Osteoblast (primary cell): ENCODE measurements at regions not wholly inside any gene's neighbourhood (a gene's known extent, or its start where the extent isn't known, plus 50 kb on each side); places are given as distances from the start of the nearest gene placed in this dataset.

Experiments used
- DNase-seq: peaks from one replicate; pipeline ENCODE4 v3.0.0; 2011; ENCODE audit warnings: low spot score, mixed read lengths; ENCODE audit not compliant: insufficient read length; ENCODE audit errors: missing footprints
- H2AFZ ChIP-seq: 2 replicates; pipeline ENCODE4 v1.6.0; 2011; ENCODE audit warnings: mild to moderate bottlenecking, low read length
- H3K27ac ChIP-seq: 2 replicates; pipeline ENCODE4 v1.5.1; 2011; ENCODE audit warnings: mild to moderate bottlenecking, low read depth, low read length, moderate library complexity
- H3K27me3 ChIP-seq: 2 replicates; pipeline ENCODE4 v1.6.0; 2012; ENCODE audit warnings: mild to moderate bottlenecking, control low read depth, inconsistent platforms, low read length, moderate library complexity; ENCODE audit not compliant: insufficient read depth
- H3K36me3 ChIP-seq: 2 replicates; pipeline ENCODE4 v1.5.1; 2011; ENCODE audit warnings: mild to moderate bottlenecking, low read length, control low read depth, moderate library complexity; ENCODE audit not compliant: insufficient read depth
- H3K4me1 ChIP-seq: 2 replicates; pipeline ENCODE4 v1.5.1; 2011; ENCODE audit warnings: mild to moderate bottlenecking, low read length, control low read depth, moderate library complexity; ENCODE audit not compliant: insufficient read depth
- H3K4me2 ChIP-seq: 2 replicates; pipeline ENCODE4 v1.6.0; 2011; ENCODE audit warnings: mild to moderate bottlenecking, low read length; ENCODE audit not compliant: insufficient read depth
- H3K4me3 ChIP-seq: fragments of 200-600 bp; sonication (generic); 3 replicates; pipeline ENCODE4 v1.5.1; 2012; ENCODE audit warnings: mild to moderate bottlenecking, low read length, inconsistent platforms; ENCODE audit not compliant: insufficient read depth
- H3K79me2 ChIP-seq: 2 replicates; pipeline ENCODE4 v1.6.0; 2012; ENCODE audit warnings: mild to moderate bottlenecking, low read length, control low read depth, inconsistent platforms; ENCODE audit not compliant: insufficient read depth
- H3K9me3 ChIP-seq: 2 replicates; pipeline ENCODE4 v1.5.1; 2011; ENCODE audit warnings: low read depth, low read length, control low read depth
- H4K20me1 ChIP-seq: 2 replicates; pipeline ENCODE4 v1.6.0; 2012; ENCODE audit warnings: mild to moderate bottlenecking, low read length, control low read depth; ENCODE audit not compliant: insufficient read depth
- CTCF ChIP-seq: IDR thresholded peaks from 2 replicates; pipeline ENCODE4 v1.5.1; 2011; ENCODE audit warnings: mild to moderate bottlenecking, low read depth, low read length, moderate library complexity; ENCODE audit errors: extremely low read depth

- Histone ChIP-seq H4K20me1 (no peaks in the 10 kb centered on the region), H3K79me2 (no peaks in the 10 kb centered on the region)
Observed at GRCh38 chr15:24067733-24068501, 380.8 kb upstream of the NDN start.

GRCh38 chr15:24075420-24076089 is 388.4 kb upstream of the NDN start:
- H3K27ac ChIP-seq: no peak overlapping the region
- H3K4me3 ChIP-seq: no peak overlapping the region
- H3K36me3 ChIP-seq: no peaks in the 10 kb centered on the region
- no peaks in the 10 kb centered on the region for H3K79me2 ChIP-seq
- no peaks in the 10 kb centered on the region for H4K20me1 ChIP-seq
- H2AFZ ChIP-seq: no peak overlapping the region
- no peaks in the 10 kb centered on the region for H3K9me3 ChIP-seq
- no peak for TF ChIP-seq CTCF
- no peak overlapping the region for H3K4me2 ChIP-seq
- DNase-seq: no peak
- H3K27me3 ChIP-seq: no peaks in the 10 kb centered on the region
- no peaks in the 10 kb centered on the region for H3K4me1 ChIP-seq

More at GRCh38 chr15:24067733-24068501, 380.8 kb upstream of the NDN start:
- no peak for DNase-seq
- Histone ChIP-seq H3K27ac (no peak overlapping the region), H3K27me3 (no peaks in the 10 kb centered on the region), H3K4me1 (no peaks in the 10 kb centered on the region), H3K4me3 (no peak overlapping the region), H3K4me2 (no peak overlapping the region), H2AFZ (no peak overlapping the region), H3K9me3 (peaks cover 3% of the 10 kb centered on the region), H3K36me3 (no peaks in the 10 kb centered on the region)
- TF ChIP-seq CTCF: no peak

- H3K4me3 ChIP-seq: no peak overlapping the region
Observed at GRCh38 chr15:24076090-24076784, 389.1 kb upstream of the NDN start.

More at GRCh38 chr15:24076090-24076784, 389.1 kb upstream of the NDN start:
- Histone ChIP-seq H3K9me3 (no peaks in the 10 kb centered on the region), H3K4me2 (no peak overlapping the region), H2AFZ (no peak overlapping the region), H3K79me2 (no peaks in the 10 kb centered on the region), H3K4me1 (no peaks in the 10 kb centered on the region), H3K36me3 (no peaks in the 10 kb centered on the region), H3K27ac (no peak overlapping the region), H3K27me3 (no peaks in the 10 kb centered on the region), H4K20me1 (no peaks in the 10 kb centered on the region)
- no peak for DNase-seq
- TF ChIP-seq CTCF: no peak
